SW480 (cell line): ENCODE measurements at regions not wholly inside any gene's neighbourhood (a gene's known extent, or its start where the extent isn't known, plus 50 kb on each side); places are given as distances from the start of the nearest gene placed in this dataset.

Experiments used
- DNase-seq: peaks from one replicate; pipeline ENCODE4 v3.0.0-alpha.2; 2016; ENCODE audit warnings: low spot score

DNA sequence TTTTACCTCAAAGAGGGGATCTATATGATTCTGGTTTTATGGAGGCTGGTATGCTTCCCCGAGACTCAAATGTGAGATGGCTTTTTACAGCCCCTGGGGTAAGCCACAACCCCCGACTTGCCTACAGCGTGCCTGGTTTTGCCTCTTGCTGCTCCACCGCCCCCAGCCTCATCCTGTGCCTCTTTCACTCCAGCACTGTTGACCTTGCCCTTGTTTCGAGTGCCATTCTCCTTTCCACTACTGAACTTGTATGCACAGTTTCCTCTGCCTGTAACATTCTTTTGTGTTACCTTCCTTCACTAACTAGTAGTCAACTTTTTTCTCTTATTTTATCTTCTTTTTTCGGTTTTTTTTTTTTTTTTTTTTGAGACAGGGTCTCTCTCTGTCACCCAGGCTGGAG is 219.0 kb upstream of the ZBED5 start:
- no peak for DNase-seq

DNA sequence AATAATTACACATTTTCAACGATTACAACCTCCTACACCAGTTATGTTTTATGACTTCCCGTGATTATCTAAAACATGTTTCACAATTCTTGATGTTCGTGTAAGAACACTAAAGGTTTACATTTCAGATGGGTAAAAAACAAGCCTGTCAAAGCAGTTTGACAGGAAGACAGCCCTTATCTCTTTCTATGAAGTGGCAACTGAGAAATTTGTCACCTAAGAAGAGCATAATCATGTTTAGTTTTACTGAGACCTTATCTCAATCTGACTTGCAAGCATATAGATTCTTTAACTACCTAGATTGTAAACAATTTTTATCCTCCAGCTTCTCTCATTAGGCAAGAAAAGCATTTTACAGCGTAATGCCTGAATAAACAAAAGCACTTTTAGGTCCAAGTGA is 218.4 kb upstream of the ZBED5 start:
- no peak for DNase-seq

GRCh38 chr11:11075515-11076171 is 217.8 kb upstream of the ZBED5 start:
- no peak for DNase-seq

DNA sequence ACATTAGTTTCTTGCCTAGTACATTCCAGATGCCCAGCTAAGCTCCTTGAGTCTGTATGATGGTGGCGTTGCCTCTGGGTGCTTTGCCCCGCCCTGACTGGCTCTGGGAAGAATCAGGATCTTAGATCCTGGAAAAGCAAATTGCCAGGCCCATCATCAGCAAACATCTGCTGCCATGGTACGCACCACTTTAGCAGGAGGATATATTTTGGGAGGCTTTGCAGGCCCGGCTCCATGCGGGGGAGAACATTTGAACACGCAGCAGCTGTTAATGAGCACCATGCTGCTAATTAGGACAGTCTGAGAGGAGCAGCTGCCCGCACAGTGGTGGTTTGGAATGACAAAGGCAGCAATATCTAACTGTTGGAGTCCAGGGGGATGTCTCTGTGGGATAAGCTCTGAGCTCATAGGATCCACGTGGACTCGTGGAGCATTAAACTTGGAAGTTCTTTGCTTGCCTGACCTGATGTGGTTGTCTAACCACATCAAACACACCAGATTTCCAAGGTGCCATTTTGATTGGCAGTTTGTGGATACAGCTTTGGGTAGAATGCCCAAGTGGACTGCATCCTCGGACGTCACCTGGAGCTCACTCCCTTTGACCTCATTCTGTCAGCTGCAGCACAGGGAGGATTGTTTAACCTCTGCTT is 217.0 kb upstream of the ZBED5 start:
- peak; percentile 88 for DNase-seq

DNA sequence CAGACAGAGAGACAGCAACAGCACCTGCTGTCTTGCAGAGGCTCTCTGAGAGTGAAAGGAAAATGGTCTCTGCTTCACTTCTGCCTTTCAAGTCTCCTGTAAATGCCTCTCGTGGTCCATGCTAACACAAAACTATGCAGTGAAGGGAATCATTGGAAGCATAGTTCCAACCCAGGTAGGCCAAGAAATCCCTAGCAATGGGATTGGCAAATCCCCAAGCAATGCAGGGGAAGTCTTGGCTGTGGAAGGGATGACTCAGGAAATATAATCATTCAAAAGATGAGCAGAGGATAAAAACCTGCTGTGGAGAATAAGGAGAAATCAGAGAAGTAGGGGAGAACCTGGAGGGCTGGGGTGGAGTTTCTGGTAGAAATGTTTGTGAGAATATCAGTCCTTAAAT is 216.1 kb upstream of the ZBED5 start:
- no peak for DNase-seq

- DNase-seq = no peak
Measured at GRCh38 chr11:11072067-11072466, 214.2 kb upstream of the ZBED5 start.

DNA sequence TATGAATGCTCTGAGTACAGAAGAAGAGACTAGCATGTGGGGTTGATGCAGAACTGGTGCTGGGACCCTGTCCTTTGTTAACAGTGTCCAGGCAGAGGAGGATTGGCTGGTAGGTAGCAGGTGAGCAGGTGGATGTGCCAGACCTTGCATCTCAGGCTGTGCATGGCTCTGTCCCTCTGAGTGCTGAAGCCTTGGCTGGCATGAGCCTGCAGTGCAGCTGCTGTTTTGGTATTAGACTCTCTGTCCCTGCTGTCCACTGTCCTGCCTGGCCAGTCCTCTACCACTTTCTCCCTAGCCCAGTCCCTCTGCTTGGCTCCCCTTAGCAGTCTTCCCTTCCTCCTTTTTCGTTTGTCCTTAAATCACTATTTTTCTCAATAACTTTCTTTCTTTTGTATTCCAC is 213.6 kb upstream of the ZBED5 start:
- no peak for DNase-seq

GRCh38 chr11:11070976-11071375 is 213.1 kb upstream of the ZBED5 start:
- DNase-seq = no peak

DNA sequence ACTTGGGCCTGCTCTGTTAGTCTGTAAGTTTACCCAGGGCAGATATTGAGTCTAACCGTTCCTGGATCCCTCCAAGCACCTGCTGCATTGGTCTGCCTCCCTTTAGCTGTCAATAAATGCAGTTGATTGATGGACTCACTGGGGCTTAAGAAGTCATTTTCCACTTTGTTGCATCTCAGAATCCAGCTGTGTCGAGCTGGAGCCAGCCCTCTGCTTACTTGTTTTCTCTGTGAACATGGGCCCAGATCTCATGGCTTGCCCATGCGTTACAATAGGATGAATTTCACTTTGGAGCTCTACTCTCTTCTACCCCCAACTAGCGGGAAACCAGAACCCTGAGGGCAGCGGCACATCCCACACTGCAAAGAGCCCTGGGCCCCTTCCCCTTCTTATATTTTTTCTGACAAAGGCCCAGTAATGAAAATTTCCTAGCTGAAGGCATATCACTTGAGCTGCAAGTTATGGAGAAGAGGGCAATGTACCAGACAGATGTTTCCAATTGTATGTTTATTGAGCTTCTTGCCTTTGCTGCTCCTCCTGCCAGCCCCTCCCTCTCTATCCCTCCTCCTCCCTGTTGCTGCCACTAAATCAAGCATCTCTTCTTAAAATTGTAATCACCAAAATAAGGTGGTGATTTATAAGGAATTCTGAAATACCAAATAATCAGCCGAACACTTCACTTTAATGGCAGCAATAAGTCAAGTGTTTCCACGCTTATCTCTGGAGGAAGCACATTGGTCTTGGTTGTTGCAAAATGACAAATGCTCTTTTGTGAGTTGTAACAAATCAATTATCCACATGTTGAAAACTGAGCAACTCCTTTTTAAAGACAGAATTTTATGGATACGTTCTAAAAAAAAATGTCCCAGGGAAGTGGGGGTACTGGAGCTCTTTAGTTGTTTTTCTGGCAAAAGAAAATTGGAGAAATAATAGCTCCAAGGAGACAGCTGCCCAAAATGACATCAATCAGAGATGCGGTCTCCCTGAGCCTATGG is 212.3 kb upstream of the ZBED5 start:
- no peak for DNase-seq

DNA sequence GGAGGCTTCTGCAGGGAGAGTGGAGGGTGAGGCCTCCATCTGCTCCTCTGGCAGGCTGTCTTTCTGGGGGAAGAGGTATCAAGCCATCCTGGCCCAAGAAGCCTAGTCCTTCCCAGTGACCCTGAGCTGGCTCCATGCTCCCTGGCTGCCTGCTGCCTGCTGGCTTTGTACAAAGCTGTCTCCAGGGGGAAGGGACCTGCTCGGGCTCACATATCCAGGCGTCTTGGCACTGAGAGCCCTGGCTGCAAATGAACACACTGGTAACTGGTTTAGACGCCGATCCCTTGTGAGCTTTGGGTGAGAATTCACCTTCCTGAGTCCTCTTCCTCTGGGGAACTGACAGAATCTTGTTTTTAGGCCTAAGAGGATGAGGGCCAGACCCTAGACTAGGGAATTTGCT is 210.3 kb upstream of the ZBED5 start:
- DNase-seq = no peak

DNA sequence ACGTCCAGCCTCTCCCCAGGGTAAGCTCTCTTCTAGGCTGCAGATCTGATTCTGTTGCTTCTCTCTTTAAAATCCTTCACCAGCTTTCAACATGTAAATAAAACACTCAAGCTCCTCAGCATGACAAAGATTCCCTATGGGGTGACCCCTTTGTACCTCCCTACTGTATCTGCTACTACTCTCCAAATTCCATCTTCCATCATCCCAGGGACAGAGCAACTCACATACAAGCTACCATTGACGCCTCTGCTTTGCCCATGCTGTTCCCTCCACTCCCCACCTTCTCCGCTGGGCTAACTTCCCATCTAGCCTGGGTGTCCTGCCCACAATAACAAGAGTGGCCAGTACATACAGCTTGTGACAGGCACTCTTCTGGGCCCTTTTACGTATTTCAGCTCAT is 207.5 kb upstream of the ZBED5 start:
- no peak for DNase-seq

DNA sequence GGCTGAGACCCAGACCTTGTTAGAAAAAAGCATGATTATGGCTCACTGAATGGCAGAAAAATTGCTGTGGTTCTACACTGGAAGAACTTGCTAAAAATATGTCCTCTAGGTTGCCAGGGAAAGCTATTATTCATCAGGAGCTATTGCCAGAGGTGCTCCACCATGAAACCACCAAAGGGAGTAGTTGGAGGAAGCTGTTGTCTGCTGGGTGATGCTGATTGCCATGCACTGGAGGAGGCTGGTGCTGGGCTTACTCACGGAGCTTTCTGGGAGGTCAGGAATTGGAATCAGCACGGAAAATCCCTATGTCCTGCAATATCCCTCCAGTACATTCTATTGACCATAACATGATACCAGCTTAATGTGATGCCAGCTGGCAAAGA is 199.6 kb upstream of the ZBED5 start:
- no peak for DNase-seq

DNA sequence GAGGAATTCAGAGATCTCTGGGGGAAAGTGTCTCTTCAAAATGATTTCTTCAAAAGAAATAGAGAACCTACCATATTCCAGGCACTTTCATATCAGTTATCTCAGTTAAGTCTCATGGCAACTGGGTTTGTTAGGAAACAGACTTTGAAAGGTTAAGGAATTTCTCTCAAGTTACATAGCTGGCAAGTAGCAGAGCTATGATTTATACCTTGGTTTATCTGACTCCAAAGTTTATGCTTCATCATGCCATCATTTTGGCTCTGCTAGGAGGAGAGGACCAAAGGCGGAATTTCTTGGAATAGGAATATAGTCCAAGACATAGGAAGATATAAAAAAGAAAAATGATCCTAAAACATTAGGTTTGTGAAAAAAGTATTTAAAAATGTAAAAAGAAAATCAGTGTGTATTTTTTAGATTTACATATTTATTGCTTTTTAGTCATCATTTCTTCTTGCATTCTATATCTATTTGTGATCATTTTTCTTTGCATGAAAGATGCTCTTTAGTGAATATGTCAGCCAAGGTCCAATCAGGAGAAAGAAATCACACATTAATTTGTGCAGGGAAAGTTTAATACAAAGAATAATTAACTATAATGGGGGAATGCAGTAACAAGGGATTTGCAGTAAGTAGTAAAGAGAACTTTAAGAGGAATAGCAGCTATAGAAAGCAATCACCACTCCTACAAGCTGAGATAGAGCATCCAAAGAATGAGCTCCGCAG is 199.1 kb upstream of the ZBED5 start:
- no peak for DNase-seq

DNA sequence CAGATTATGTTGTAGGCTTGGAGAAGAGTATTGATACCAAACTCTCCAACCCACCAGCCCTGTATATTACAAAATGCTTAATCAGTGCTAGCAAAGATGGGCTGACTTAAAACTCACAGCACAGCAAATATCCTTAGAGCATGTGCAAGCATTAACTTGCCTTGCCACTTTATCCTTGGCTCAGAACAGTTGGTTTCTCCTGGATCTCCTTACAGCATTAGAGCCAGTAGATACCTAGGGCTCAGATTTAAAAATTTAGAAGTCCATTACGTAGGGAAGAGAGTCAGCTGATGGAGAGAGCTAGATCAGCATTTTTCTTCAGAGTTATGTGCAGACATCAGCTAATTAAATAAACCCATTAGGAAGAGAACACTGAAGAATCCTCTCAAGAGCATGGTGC is 198.5 kb upstream of the ZBED5 start:
- DNase-seq = no peak

DNA sequence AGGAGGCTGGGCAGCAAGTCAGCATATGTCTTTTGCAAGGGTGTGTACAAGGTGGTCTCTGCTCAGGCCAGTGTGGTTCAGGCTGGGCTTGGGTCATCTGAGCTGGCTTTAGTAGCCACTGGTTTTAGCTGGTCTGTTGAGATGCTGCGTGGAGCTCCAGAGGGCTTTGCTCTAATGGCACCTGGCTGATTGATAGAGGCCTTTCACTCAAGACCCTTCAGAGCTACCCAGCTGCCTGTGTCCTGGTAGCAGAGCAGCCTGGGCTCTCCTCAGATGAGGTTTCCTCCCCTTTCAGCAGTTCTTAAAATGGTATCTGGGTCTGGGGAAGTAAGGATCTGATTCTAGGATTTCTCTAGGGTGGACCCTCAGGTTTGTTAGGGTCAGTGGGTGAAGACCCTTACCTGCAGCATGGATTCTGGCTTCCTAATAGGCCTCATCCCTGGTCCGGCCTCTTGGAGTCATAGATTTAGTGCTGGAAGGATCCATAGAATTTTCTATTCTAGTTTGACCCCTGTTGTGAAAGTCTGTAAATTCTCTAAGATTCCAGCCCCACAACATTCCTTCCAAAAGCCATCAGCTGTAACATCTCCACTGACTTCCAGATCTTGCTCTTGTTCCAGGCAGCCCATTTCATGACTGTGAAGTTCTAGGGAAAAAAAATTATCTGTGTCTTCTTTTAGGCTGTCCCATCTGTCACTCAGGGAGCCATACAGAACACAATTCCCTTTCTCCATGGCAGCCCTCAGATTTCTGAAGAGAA is 190.2 kb upstream of the ZBED5 start:
- no peak for DNase-seq

GRCh38 chr11:11046781-11047180 is 188.9 kb upstream of the ZBED5 start:
- DNase-seq = no peak

DNA sequence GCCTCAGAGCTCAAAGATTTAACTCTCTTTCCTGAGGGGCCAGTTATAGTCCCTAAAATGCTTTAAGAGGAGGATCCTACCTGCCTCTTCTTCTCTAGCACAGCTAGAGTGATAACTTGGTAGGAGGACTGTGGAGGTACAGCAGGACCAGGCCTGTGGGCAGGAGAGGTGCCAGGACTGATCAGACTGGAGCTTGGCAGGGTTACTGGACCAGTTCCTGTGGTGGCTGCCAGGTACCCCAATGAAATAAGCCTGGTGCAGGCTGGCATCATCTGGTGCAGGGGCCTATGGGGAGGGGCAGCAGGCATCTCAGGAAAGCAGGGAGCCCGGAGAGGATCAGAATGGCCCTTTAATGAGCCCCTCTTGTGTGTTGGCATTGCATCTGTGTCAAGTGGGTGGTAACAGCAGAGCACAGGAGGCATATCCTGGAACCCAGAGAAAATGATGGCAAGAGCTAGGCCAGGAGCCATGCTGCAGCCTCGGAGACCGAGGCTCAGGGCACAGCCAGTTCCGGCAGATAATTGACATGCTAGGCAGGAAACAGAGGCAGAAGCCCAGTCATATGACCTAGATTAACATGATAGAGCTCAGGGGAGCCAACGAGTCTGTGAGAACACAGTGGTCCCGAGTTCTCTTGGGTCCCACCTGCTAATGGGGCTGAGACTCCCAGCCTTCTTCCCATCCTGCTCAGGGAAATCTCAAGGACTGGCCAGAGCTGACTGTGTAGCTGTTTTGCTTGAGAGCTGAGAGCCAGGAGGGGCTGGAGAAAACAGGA is 187.5 kb upstream of the ZBED5 start:
- DNase-seq = no peak

GRCh38 chr11:11044137-11044855 is 186.4 kb upstream of the ZBED5 start:
- no peak for DNase-seq

DNA sequence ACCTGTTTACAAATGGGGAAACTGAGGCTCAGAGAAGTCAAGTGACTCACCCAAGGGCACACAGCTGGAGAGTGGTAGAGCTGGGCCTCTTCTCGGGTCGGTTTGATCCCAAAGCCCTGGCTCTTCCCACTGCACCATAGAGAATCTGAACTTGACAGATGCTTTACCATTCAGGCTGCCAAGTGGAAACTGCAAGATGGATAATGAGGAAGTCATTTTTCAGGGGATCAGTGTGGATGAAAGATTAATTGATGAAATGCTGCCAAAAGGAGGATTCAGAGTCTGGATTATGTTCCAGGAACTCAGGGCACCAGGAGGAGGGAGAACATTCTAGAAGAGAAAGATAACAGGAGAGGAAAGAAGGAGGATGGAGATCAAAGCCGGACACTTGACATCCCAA is 185.9 kb upstream of the ZBED5 start:
- DNase-seq = no peak
